ENCODE measurements at regions not wholly inside any gene's neighbourhood (a gene's known extent, or its start where the extent isn't known, plus 50 kb on each side); places are given as distances from the start of the nearest gene placed in this dataset.

DNA sequence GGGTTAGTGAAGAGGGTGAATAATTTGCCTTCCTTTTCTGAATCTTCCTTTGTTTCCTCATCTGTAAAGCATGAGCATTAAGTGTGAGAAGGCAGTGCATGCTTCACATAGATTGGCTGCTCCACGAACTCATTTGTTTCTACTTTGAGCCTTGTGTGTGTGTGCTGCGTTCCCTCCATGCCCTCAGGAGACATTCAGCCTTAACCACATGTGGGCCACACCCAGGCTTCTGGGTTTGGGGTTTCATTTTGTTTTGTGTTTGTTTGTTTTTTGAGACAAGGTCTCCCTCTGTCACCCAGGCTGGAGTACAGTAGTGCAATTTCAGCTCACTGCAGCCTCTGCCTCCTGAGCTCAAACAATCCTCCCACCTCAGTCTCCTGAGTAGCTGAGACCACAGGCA, 843.3 kb downstream of the GALR1 start:
- TF ChIP-seq POLR2A (IDR thresholded peaks at IDR 0.05; ENCODE audit: low read depth, low read length) (no peak), TAF1 (IDR thresholded peaks at IDR 0.05; ENCODE audit: borderline replicate concordance, low read depth, low read length) (no peak), POLR2AphosphoS5 (IDR thresholded peaks at IDR 0.05; ENCODE audit: low read depth, low read length) (no peak)

Measured in GM12892 (cell line).